Retinal pigment epithelial cell (primary cell): ENCODE measurements at regions not wholly inside any gene's neighbourhood (a gene's known extent, or its start where the extent isn't known, plus 50 kb on each side); places are given as distances from the start of the nearest gene placed in this dataset.
"Not testable (repeated sequence)": the region's sequence is repeated elsewhere in the genome, so short reads cannot be mapped to it uniquely, and the experiment has no call there.

Experiments
- DNase-seq: peaks from one replicate; pipeline ENCODE4 v3.0.0-alpha.2; 2010; ENCODE audit warnings: low read depth
- H3K4me3 ChIP-seq: 2 replicates; pipeline ENCODE4 v1.5.1; 2011; ENCODE audit warnings: mild to moderate bottlenecking, low read length, control low read depth, moderate library complexity
- CTCF ChIP-seq: conservative IDR thresholded peaks from 2 replicates; pipeline ENCODE4 v1.5.1; 2011; ENCODE audit warnings: low read depth, low read length, control low read depth, inconsistent platforms

GRCh38 chr3:94617312-94617711, 554.5 kb downstream of the NSUN3 start:
- H3K4me3 ChIP-seq = no peak overlapping the region
- no peak for DNase-seq
- TF ChIP-seq CTCF = no peak

GRCh38 chr3:94619643-94620042, 556.8 kb downstream of the NSUN3 start:
- no peak overlapping the region for H3K4me3 ChIP-seq
- TF ChIP-seq CTCF = no peak
- DNase-seq = no peak

GRCh38 chr3:94626573-94626972, 563.7 kb downstream of the NSUN3 start:
- no peak overlapping the region for H3K4me3 ChIP-seq
- no peak for DNase-seq
- no peak for TF ChIP-seq CTCF

GRCh38 chr3:94627689-94628088, 564.8 kb downstream of the NSUN3 start:
- no peak overlapping the region for H3K4me3 ChIP-seq
- no peak for TF ChIP-seq CTCF
- DNase-seq = no peak

- no peak for TF ChIP-seq CTCF
- no peak for DNase-seq
- no peak overlapping the region for H3K4me3 ChIP-seq
Measured at GRCh38 chr3:94643400-94643799, 580.5 kb downstream of the NSUN3 start.

- DNase-seq = no peak
- no peak overlapping the region for H3K4me3 ChIP-seq
- no peak for TF ChIP-seq CTCF
Measured at GRCh38 chr3:94645790-94646189, 582.9 kb downstream of the NSUN3 start.

GRCh38 chr3:94647131-94647530, 584.3 kb downstream of the NSUN3 start:
- H3K4me3 ChIP-seq = no peak overlapping the region
- TF ChIP-seq CTCF = no peak
- DNase-seq = peak; percentile 25

GRCh38 chr3:94648270-94649180, 585.7 kb downstream of the NSUN3 start:
- not testable (repeated sequence) for H3K4me3 ChIP-seq

More at GRCh38 chr3:94648270-94649180, 585.7 kb downstream of the NSUN3 start:
- not testable (repeated sequence) for DNase-seq
